ENCODE measurements at regions not wholly inside any gene's neighbourhood (a gene's known extent, or its start where the extent isn't known, plus 50 kb on each side); places are given as distances from the start of the nearest gene placed in this dataset.
A peak's percentile ranks its signal among the peaks of the same experiment; 100 is the strongest.

GRCh38 chr6:142002825-142003405, 129.8 kb upstream of the GJE1 start:
- TF ChIP-seq, protein P1, sequence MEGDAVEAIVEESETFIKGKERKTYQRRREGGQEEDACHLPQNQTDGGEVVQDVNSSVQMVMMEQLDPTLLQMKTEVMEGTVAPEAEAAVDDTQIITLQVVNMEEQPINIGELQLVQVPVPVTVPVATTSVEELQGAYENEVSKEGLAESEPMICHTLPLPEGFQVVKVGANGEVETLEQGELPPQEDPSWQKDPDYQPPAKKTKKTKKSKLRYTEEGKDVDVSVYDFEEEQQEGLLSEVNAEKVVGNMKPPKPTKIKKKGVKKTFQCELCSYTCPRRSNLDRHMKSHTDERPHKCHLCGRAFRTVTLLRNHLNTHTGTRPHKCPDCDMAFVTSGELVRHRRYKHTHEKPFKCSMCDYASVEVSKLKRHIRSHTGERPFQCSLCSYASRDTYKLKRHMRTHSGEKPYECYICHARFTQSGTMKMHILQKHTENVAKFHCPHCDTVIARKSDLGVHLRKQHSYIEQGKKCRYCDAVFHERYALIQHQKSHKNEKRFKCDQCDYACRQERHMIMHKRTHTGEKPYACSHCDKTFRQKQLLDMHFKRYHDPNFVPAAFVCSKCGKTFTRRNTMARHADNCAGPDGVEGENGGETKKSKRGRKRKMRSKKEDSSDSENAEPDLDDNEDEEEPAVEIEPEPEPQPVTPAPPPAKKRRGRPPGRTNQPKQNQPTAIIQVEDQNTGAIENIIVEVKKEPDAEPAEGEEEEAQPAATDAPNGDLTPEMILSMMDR (IDR thresholded peaks at IDR 0.05): no peak
- H3K9me3 ChIP-seq: peaks cover 0 to 19% of the 10 kb centered on the region in 2 donors
- no peaks in the 10 kb centered on the region for H3K36me3 ChIP-seq
- no peak for DNase-seq (ENCODE audit: low spot score)
- H3K4me3 ChIP-seq: no peak overlapping the region
- no peaks in the 10 kb centered on the region for H3K4me1 ChIP-seq
- H3K27ac ChIP-seq: no peak overlapping the region
- no peaks in the 10 kb centered on the region for H3K27me3 ChIP-seq

GRCh38 chr6:141996823-141997222, 135.9 kb upstream of the GJE1 start:
- no peaks in the 10 kb centered on the region for H3K27me3 ChIP-seq
- H3K9me3 ChIP-seq: peaks cover 0 to 45% of the 10 kb centered on the region in 2 donors
- H3K4me3 ChIP-seq: no peak overlapping the region
- H3K36me3 ChIP-seq: no peaks in the 10 kb centered on the region
- TF ChIP-seq, protein P1 (IDR thresholded peaks at IDR 0.05): no peak
- no peak for DNase-seq (ENCODE audit: low spot score)
- H3K27ac ChIP-seq: no peak overlapping the region
- H3K4me1 ChIP-seq: no peaks in the 10 kb centered on the region

GRCh38 chr6:141992109-141992508, 140.6 kb upstream of the GJE1 start:
- TF ChIP-seq, protein P1 (IDR thresholded peaks at IDR 0.05): no peak
- Histone ChIP-seq H3K36me3 (no peaks in the 10 kb centered on the region), H3K4me3 (no peak overlapping the region), H3K27me3 (no peaks in the 10 kb centered on the region), H3K4me1 (no peaks in the 10 kb centered on the region), H3K27ac (no peak overlapping the region), H3K9me3 (peaks cover 0 to 18% of the 10 kb centered on the region in 2 donors)
- DNase-seq (ENCODE audit: low spot score): no peak

DNA sequence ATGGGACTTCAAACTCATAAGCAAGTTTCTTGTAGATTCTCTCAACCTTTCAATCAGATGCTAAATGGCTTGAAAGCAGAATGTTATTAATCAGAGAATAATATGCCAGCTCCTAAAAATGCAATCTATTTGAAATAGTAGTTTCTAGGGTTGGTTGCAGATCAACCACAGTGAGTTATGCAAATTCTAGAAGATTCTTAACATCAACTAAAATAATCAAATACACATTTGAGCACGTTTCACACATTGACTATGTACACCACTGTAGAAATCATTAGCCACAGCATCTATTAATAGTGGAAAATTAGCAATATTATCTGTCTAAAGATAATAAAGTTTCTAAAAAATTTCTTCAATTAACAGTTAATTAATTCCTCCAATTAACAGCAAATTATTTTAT, 141.9 kb upstream of the GJE1 start:
- H3K9me3 ChIP-seq: peaks cover 0 to 6% of the 10 kb centered on the region in 2 donors
- H3K27me3 ChIP-seq: no peaks in the 10 kb centered on the region
- DNase-seq (ENCODE audit: low spot score): no peak
- TF ChIP-seq, protein P1 (IDR thresholded peaks at IDR 0.05): no peak
- H3K36me3 ChIP-seq: no peaks in the 10 kb centered on the region
- H3K4me3 ChIP-seq: no peak overlapping the region
- H3K4me1 ChIP-seq: no peaks in the 10 kb centered on the region
- no peak overlapping the region for H3K27ac ChIP-seq

GRCh38 chr6:141989706-141989959, 143.1 kb upstream of the GJE1 start:
- no peak overlapping the region for H3K4me3 ChIP-seq
- no peaks in the 10 kb centered on the region for H3K27me3 ChIP-seq
- no peak overlapping the region for H3K27ac ChIP-seq
- no peak for DNase-seq (ENCODE audit: low spot score)
- no peaks in the 10 kb centered on the region for H3K9me3 ChIP-seq
- H3K36me3 ChIP-seq: no peaks in the 10 kb centered on the region
- no peaks in the 10 kb centered on the region for H3K4me1 ChIP-seq
- TF ChIP-seq, protein P1 (IDR thresholded peaks at IDR 0.05): no peak

GRCh38 chr6:141988954-141989705, 143.6 kb upstream of the GJE1 start:
- H3K9me3 ChIP-seq: no peaks in the 10 kb centered on the region

More at GRCh38 chr6:141988954-141989705, 143.6 kb upstream of the GJE1 start:
- no peaks in the 10 kb centered on the region for H3K4me1 ChIP-seq
- no peak overlapping the region for H3K4me3 ChIP-seq
- TF ChIP-seq, protein P1 (IDR thresholded peaks at IDR 0.05): peak in 1 of 2 donors; percentile 53
- H3K36me3 ChIP-seq: no peaks in the 10 kb centered on the region
- no peak overlapping the region for H3K27ac ChIP-seq
- no peaks in the 10 kb centered on the region for H3K27me3 ChIP-seq
- DNase-seq (ENCODE audit: low spot score): no peak

Measured in right atrium auricular region (tissue), 2 donors.